MCF 10A (cell line): ENCODE measurements at regions not wholly inside any gene's neighbourhood (a gene's known extent, or its start where the extent isn't known, plus 50 kb on each side); places are given as distances from the start of the nearest gene placed in this dataset.
"Not testable (repeated sequence)": the region's sequence is repeated elsewhere in the genome, so short reads cannot be mapped to it uniquely, and the experiment has no call there.

Experiments
- BruUV-seq: library from RNA; stranded (reverse); fragments of 400-500 nt; replicated peaks from 2 replicates; lab custom pipeline; 2021; lab: Mats Ljungman, UMichigan
- CTCF ChIA-PET: fragments of 300-600 bp; sonication (Branson Sonifier 250); formaldehyde crosslinking; extraction: SDS; loops from one replicate; lab custom pipeline; 2021; ENCODE audit warnings: antibody characterized with exemption, inconsistent platforms; lab: Yijun Ruan, JAX
- POLR2A ChIA-PET: fragments of 300-600, 350-650 bp; sonication (Branson Sonifier 250); formaldehyde crosslinking; extraction: SDS; loops from one replicate; lab custom pipeline; 2020; ENCODE audit warnings: antibody characterized with exemption, inconsistent platforms; lab: Yijun Ruan, JAX
- DNase-seq: peaks from one replicate; pipeline ENCODE4 v3.0.0-alpha.2; 2018; ENCODE audit not compliant: unreplicated experiment
- H3K27ac Mint-ChIP-seq: one replicate; pipeline ENCODE4 v1.8.0; 2022; ENCODE audit warnings: mild to moderate bottlenecking, low read depth, mixed read lengths; ENCODE audit not compliant: unreplicated experiment
- H3K27me3 Mint-ChIP-seq: one replicate; pipeline ENCODE4 v1.8.0; 2022; ENCODE audit warnings: mixed read lengths; ENCODE audit not compliant: insufficient read depth, unreplicated experiment
- H3K36me3 Mint-ChIP-seq: one replicate; pipeline ENCODE4 v1.8.0; 2022; ENCODE audit warnings: mild to moderate bottlenecking, moderate library complexity, mixed read lengths; ENCODE audit not compliant: insufficient read depth, unreplicated experiment
- H3K4me1 Mint-ChIP-seq: one replicate; pipeline ENCODE4 v1.8.0; 2022; ENCODE audit warnings: mixed read lengths; ENCODE audit not compliant: insufficient read depth, unreplicated experiment
- H3K4me3 Mint-ChIP-seq: one replicate; pipeline ENCODE4 v1.8.0; 2022; ENCODE audit warnings: mild to moderate bottlenecking, moderate library complexity, mixed read lengths; ENCODE audit not compliant: unreplicated experiment
- H3K9me3 Mint-ChIP-seq: one replicate; pipeline ENCODE4 v1.8.0; 2022; ENCODE audit warnings: mixed read lengths; ENCODE audit not compliant: unreplicated experiment
- intact Hi-C: fragments of 100-400 bp; cut with micrococcal nuclease; formaldehyde crosslinking; loops from 2 replicates; pipeline ENCODE4 v1.14.1; 2022
- TF ChIP-seq, protein P1 (sequence below): fragments of 200-600 bp; IDR thresholded peaks from one replicate; pipeline ENCODE4 v1.8.0; 2022; ENCODE audit warnings: antibody characterized with exemption, mild to moderate bottlenecking; ENCODE audit not compliant: unreplicated experiment

- H3K4me1 Mint-ChIP-seq = no peaks in the 10 kb centered on the region
- peaks cover 8% of the 10 kb centered on the region for H3K9me3 Mint-ChIP-seq
- CTCF ChIA-PET = no interaction called here
- BruUV-seq = no TSS peak
- TF ChIP-seq, protein P1, sequence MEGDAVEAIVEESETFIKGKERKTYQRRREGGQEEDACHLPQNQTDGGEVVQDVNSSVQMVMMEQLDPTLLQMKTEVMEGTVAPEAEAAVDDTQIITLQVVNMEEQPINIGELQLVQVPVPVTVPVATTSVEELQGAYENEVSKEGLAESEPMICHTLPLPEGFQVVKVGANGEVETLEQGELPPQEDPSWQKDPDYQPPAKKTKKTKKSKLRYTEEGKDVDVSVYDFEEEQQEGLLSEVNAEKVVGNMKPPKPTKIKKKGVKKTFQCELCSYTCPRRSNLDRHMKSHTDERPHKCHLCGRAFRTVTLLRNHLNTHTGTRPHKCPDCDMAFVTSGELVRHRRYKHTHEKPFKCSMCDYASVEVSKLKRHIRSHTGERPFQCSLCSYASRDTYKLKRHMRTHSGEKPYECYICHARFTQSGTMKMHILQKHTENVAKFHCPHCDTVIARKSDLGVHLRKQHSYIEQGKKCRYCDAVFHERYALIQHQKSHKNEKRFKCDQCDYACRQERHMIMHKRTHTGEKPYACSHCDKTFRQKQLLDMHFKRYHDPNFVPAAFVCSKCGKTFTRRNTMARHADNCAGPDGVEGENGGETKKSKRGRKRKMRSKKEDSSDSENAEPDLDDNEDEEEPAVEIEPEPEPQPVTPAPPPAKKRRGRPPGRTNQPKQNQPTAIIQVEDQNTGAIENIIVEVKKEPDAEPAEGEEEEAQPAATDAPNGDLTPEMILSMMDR = no peak
- H3K4me3 Mint-ChIP-seq = no peak overlapping the region
- peaks cover 14% of the 10 kb centered on the region for H3K27me3 Mint-ChIP-seq
- H3K36me3 Mint-ChIP-seq = peaks cover 5% of the 10 kb centered on the region
- POLR2A ChIA-PET = no interaction called here
- no peak for DNase-seq
- intact Hi-C loops = no loop called here
- H3K27ac Mint-ChIP-seq = no peak overlapping the region
Measured at GRCh38 chr7:82501346-82501745, 57.8 kb upstream of the CACNA2D1 start.

- peaks cover 12% of the 10 kb centered on the region for H3K27me3 Mint-ChIP-seq
- H3K27ac Mint-ChIP-seq, BruUV-seq, H3K9me3 Mint-ChIP-seq, H3K36me3 Mint-ChIP-seq, H3K4me1 Mint-ChIP-seq, DNase-seq, POLR2A ChIA-PET, H3K4me3 Mint-ChIP-seq: not testable (repeated sequence)
- intact Hi-C loops = loop anchor here (2.0 kb wide), 1 partner anchor 53 kb away; no protein-coding TSS in a partner anchor
- CTCF ChIA-PET = interaction anchor here (1.4 kb wide), 1 partner anchor 106 kb away, joined by 5 read pairs; no protein-coding TSS in a partner anchor
Measured at GRCh38 chr7:82499546-82499945, 56.0 kb upstream of the CACNA2D1 start.

DNA sequence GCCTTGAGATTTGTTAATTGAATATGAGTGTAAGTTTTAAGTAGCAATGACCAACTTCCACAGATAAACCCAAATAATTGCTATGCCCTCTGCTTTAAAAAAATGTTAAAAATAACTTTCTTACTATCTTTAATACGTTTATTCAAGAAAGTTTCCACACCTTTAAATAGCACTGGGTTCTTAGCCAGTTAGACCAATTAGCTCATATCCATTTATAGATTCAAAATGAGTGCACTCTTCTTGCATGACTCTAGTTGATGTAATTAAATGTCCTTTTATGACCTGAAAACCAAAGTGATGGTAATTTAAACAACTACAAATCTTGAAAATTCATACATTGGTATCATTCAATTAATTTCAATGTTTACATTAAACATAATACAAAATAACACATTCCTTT is 50.8 kb upstream of the CACNA2D1 start:
- H3K36me3 Mint-ChIP-seq = no peaks in the 10 kb centered on the region
- no peak for DNase-seq
- H3K4me1 Mint-ChIP-seq = no peaks in the 10 kb centered on the region
- peaks cover 36% of the 10 kb centered on the region for H3K27me3 Mint-ChIP-seq
- no peak overlapping the region for H3K4me3 Mint-ChIP-seq
- intact Hi-C loops = no loop called here
- no TSS peak for BruUV-seq
- H3K27ac Mint-ChIP-seq = no peak overlapping the region
- H3K9me3 Mint-ChIP-seq = no peaks in the 10 kb centered on the region
- TF ChIP-seq, protein P1 = no peak
- ChIA-PET CTCF (no interaction called here), POLR2A (no interaction called here)
